ENCODE measurements at regions not wholly inside any gene's neighbourhood (a gene's known extent, or its start where the extent isn't known, plus 50 kb on each side); places are given as distances from the start of the nearest gene placed in this dataset.
"Not testable (repeated sequence)": the region's sequence is repeated elsewhere in the genome, so short reads cannot be mapped to it uniquely, and the experiment has no call there.

DNA sequence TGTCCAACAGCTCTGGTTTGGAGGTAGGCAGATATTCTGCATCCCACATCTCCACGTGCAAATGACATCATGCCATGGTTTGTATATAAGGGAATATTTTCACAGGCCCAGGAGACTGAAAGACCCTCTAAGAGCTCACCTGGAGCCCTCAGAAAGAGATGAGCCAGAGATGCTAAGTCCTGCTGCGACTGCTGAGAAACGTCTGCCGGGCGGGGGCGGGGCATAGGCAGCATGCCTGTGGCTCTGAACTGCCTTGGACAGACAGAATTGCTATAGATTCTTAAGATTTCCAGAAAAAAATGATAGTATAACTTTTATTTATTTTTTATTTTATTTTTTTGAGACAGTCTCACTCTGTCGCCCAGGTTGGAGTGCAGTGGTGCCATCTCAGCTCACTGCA, 64.2 kb upstream of the METTL9 start:
- DNase-seq: not testable (repeated sequence)

DNA sequence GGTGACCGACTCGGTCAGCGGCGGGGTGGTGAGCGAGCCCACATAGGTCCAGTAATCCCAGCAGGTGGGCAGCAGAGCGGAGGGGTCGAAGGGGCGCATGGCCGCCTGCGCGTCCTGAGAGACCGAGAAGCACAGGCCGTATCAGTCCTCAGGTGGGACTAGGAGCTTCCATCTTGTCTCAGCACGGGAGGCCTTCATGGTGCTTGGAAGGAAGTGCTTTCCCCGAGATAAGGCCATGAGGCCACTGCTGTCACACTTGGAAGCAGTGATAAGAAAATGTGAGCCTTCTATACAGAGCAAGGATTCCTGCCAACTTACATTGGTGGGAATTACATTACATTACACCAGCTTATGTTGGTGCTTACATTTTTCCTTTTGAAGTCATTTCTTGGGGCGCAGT, 62.6 kb upstream of the METTL9 start:
- not testable (repeated sequence) for DNase-seq

DNA sequence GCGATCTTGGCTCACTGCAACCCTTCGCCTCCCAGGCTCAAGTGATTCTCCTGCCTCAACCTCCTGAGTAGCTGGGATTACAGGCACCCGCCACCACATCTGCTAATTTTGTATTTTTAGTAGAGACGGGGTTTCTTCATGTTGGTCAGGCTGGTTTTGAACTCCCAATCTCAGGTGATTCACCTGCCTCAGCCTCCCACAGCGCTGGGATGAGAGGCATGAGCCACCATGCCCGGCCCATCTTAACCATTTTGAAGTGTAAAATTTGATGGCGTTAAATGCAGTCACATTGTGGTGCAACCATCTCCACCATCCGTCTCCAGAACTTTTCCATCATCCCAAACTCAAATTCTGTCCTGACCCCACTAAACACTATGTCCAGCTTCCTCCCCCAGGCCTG, 61.8 kb upstream of the METTL9 start:
- DNase-seq: not testable (repeated sequence)

DNA sequence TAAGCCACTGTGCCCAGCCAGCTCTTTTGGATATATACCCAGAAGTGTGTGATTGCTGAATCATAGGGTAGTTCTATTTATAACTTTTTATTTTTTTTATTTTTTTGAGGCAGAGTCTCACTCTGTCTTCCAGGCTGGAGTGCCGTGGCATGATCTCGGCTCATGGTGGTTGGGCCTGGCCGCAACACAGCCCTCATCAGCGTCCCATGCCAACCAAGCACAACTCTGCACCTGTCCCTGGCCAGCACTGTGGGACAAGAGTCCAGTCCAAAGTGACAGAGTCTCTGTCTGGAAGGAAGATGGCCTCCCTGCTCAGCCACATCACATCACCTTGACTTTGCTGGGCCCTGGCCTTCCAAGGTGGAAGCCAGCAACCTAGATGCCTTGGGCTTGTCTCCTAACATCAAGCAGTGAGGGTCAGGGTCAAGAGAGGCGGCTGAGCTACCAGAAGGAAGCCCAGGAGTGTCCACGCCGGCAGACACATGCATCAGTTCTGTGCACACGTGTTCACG, 60.2 kb upstream of the METTL9 start:
- DNase-seq: not testable (repeated sequence)

DNA sequence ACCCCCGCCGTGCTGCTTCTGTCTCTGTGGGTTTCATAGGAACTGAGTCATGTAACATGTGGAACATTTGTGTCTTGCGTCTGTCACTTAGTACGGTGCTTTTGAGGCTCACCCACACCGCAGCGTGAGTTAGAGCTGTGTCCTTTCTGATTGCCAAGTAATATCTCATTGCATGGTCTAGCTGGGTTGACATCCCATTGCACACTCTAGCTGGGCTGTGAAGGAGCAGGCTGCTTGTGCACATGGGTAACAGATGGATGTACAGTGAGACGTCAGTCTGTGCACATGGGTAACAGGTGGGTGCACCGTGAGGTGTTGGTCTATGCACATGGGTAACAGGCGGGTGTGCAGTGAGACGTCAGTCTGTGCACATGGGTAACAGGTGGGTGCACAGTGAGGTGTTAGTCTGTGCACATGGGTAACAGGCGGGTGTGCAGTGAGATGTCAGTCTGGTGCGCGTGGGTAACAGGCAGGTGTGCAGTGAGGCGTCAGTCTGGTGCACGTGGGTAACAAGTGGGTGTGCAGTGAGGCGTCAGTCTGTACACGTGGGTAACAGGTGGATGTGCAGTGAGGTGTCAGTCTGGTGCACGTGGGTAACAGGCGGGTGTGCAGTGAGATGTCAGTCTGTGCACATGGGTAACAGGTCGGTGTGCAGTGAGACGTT, 58.5 kb upstream of the METTL9 start:
- DNase-seq: not testable (repeated sequence)

DNA sequence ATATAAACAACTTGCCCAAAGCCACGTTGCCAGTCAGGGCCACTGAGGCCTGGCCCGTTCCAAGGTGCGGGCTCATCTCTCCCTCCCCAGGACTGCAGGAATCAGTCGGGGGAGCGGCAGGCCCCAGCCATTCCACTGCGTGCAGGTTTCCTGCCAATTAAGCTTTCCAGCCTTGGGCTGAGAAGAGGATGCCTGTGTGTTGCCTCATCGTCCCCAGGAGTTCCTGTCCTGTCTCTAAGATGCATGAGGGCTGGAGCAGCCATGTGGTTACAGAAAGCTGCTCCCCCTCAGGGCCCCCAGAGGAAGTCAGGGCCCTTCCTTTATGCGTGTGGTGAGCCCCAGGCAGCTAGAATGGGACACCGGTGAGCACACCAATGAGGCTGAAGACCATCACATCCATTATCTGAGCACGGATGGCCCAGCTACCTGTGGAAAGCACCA, 57.7 kb upstream of the METTL9 start:
- DNase-seq: not testable (repeated sequence)

DNA sequence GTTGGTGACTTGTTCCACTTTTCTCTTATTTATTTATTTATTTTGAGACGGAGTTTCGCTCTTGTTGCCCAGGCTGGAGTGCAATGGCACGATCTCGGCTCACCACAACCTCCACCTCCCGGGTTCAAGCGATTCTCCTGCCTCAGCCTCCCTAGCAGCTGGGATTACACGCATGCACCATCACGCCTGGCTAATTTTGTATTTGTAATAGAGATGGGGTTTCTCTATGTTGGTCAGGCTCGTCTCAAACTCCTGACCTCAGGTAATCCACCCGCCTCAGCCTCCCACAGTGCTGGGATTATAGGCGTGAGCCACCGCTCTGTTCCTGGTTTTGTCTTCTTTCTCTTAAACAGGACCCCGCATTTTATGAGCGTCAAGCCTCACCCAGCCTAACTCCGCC, 57.3 kb upstream of the METTL9 start:
- not testable (repeated sequence) for DNase-seq

DNA sequence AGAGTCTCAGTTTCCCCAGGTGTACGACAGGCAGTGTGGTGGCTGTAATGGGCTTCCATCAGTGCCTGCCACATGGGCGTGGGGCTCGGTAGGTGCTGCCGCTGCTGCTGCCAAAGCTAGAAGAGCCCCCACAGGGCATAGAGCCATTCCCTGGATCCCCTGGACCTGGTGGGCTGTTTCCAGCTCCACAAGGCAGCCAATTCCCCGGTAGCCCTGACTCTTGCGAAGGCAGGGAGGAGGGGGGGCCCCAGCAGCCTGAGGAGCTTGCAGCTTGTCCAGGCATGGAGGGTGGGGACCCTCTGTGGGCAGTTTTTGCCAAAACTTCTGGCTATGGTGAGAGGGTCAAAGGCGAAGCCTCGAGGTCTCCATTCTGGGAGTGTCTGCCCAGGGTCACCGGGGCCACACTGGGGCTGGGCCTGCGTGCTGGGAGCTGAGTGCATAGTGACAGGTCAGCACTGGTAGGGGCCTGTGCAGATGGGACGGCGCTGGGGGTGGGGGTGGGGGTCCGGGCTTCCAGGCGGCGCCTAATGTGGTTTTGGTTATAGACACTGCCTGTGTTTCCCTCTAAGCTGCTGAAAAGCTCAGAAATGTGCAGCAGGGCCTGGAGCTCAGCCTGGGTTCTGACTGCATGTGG, 56.8 kb upstream of the METTL9 start:
- DNase-seq: not testable (repeated sequence)

DNA sequence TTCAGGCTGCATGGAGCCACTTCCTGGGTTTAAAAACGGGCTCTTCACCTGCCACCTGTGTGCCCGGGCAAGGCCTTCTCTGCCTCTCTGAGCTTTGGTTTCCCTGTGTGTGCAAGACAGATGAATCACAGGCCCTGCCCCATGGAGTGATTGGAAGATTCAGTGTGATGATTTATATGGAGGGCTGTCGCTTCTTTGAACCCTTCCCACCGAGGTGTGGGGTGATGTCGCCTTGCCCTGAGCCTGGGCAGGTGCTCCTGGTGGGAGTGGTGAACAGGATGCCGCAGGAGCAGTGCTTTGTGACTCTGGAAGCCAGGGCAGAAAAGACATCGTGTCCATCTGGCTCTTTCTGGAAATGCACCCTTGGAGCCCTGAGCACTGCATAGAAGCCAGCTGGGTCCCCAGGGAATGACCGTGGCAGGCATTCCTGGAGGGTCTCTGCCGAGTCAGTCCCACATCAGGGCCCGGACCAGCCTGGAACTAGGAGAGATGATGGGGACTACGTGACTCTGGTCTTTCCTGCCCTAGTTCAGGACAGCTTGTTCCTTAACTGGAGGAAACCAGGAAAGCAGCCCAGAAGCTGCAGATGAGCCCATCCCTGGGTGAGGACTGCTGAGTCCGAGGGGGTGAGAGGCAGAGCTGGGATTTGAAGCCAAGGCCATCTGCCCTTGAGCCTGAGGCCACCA, 56.1 kb upstream of the METTL9 start:
- DNase-seq: not testable (repeated sequence)

DNA sequence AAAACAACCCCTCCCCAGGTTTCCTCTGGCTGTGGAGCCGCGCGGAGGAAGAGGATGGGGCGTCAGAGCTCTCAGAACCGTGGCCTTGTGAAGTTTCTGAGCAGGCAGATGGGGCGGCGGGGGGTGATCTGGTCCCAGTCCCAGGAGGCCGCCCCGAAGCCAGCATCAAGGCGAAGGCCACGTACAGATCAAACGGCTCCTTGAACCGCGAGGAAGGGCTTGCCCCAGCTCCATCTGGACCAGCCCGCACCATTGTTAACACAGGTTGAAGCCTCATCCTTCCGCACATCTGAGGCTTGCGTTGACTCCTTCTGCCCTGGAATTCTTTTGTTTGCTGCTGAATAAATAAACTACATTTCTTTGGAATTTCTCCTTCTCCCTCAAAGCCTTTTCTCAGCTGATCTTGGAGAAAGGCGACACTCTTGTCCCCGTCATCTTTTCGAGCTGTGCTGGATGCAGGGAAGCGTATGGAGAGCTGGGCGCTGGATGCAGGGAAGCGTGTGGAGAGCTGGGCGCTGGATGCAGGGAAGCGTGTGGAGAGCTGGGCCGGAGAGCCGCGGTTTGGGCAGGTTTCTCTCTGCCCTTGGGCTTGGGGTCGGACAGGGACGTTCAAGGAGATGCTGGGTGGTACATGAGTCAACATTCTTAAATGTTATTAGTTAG, 53.6 kb upstream of the METTL9 start:
- not testable (repeated sequence) for DNase-seq

DNA sequence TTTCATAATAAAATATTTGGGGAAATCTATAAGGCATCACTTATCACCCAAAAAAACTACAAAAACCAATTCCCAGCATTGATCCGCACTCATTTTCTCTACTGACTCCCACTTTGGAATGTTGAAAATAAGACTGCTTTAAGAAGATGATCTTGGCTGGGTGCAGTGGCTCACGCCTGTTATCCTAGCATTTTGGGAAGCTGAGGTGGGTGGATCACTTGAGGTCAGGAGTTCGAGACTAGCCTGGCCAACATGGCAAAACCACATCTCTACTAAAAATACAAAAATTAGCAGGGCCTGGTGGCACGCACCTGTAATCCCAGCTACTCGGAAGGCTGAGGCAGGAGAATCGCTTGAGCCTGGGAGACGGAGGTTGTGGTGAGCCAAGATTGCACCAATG, 50.0 kb upstream of the METTL9 start:
- DNase-seq: not testable (repeated sequence)

Measured in EL (cell line).